Body of pancreas (tissue), 4 donors: ENCODE measurements at regions not wholly inside any gene's neighbourhood (a gene's known extent, or its start where the extent isn't known, plus 50 kb on each side); places are given as distances from the start of the nearest gene placed in this dataset.

Experiments
- CTCF ChIP-seq, 7 experiments: fragments of 450-650 bp in 4 of 7; fragments of 200-600 bp in 3 of 7; sonication (generic) in 3 of 7; IDR thresholded peaks; one replicate each; pipeline ENCODE4 v1.5.1; 2016 to 2019; ENCODE audit warnings: antibody characterized with exemption in 7 of 7
- POLR2A ChIP-seq, 3 donors: fragments of 450-650 bp; IDR thresholded peaks; one replicate each; pipeline ENCODE4 v1.6.1; 2016; ENCODE audit warnings: antibody characterized with exemption in 3 of 3, mild to moderate bottlenecking in 2 of 3

GRCh38 chr16:73151941-73152340 is 104.0 kb upstream of the ZFHX3 start:
- TF ChIP-seq POLR2A (IDR thresholded peaks at IDR 0.05) (no peak), CTCF (IDR thresholded peaks at IDR 0.05) (no peak)
